ENCODE measurements at regions not wholly inside any gene's neighbourhood (a gene's known extent, or its start where the extent isn't known, plus 50 kb on each side); places are given as distances from the start of the nearest gene placed in this dataset.

- DNase-seq (ENCODE audit: low read depth in 2 of 2) = no peak
Measured at GRCh38 chr20:39277185-39277584, 315.0 kb downstream of the DHX35 start.

GRCh38 chr20:39270837-39271604, 308.9 kb downstream of the DHX35 start:
- no peak for DNase-seq (ENCODE audit: low read depth in 2 of 2)

GRCh38 chr20:39269493-39270217, 307.5 kb downstream of the DHX35 start:
- DNase-seq (ENCODE audit: low read depth in 2 of 2) = no peak

GRCh38 chr20:39268981-39269461, 306.9 kb downstream of the DHX35 start:
- DNase-seq (ENCODE audit: low read depth in 2 of 2) = peak in 1 of 2 donors; percentile 19

GRCh38 chr20:39268491-39268951, 306.4 kb downstream of the DHX35 start:
- no peak for DNase-seq (ENCODE audit: low read depth in 2 of 2)

- no peak for DNase-seq (ENCODE audit: low read depth in 2 of 2)
Measured at GRCh38 chr20:39266989-39267388, 304.8 kb downstream of the DHX35 start.

GRCh38 chr20:39264506-39265172, 302.5 kb downstream of the DHX35 start:
- peak; percentile 4 to 43 for DNase-seq (ENCODE audit: low read depth in 2 of 2)

- DNase-seq (ENCODE audit: low read depth in 2 of 2) = no peak
Measured at GRCh38 chr20:39263076-39263475, 300.9 kb downstream of the DHX35 start.

GRCh38 chr20:39259808-39260207, 297.7 kb downstream of the DHX35 start:
- DNase-seq (ENCODE audit: low read depth in 2 of 2) = no peak

GRCh38 chr20:39259010-39259803, 297.1 kb downstream of the DHX35 start:
- no peak for DNase-seq (ENCODE audit: low read depth in 2 of 2)

GRCh38 chr20:39258253-39258652, 296.1 kb downstream of the DHX35 start:
- DNase-seq (ENCODE audit: low read depth in 2 of 2) = no peak

GRCh38 chr20:39253051-39253755, 291.1 kb downstream of the DHX35 start:
- DNase-seq (ENCODE audit: low read depth in 2 of 2) = no peak

- DNase-seq (ENCODE audit: low read depth in 2 of 2) = no peak
Measured at GRCh38 chr20:39252035-39252434, 289.9 kb downstream of the DHX35 start.

GRCh38 chr20:39249798-39250197, 287.7 kb downstream of the DHX35 start:
- DNase-seq (ENCODE audit: low read depth in 2 of 2) = no peak

- DNase-seq (ENCODE audit: low read depth in 2 of 2) = no peak
Measured at GRCh38 chr20:39248862-39249485, 286.8 kb downstream of the DHX35 start.

- DNase-seq (ENCODE audit: low read depth in 2 of 2) = no peak
Measured at GRCh38 chr20:39248171-39248861, 286.2 kb downstream of the DHX35 start.

- DNase-seq (ENCODE audit: low read depth in 2 of 2) = no peak
Measured at GRCh38 chr20:39246436-39246835, 284.3 kb downstream of the DHX35 start.

GRCh38 chr20:39245685-39246311, 283.7 kb downstream of the DHX35 start:
- DNase-seq (ENCODE audit: low read depth in 2 of 2) = no peak

GRCh38 chr20:39243962-39244361, 281.8 kb downstream of the DHX35 start:
- DNase-seq (ENCODE audit: low read depth in 2 of 2) = no peak

All from activated CD4-positive, alpha-beta T cell treated with anti-CD3 and anti-CD28 coated beads for 24 hours (primary cell).